Ecto neural progenitor cell (in vitro differentiated cells): ENCODE measurements at regions not wholly inside any gene's neighbourhood (a gene's known extent, or its start where the extent isn't known, plus 50 kb on each side); places are given as distances from the start of the nearest gene placed in this dataset.
"Not testable (repeated sequence)": the region's sequence is repeated elsewhere in the genome, so short reads cannot be mapped to it uniquely, and the experiment has no call there.

Experiments used
- DNase-seq: peaks from one replicate; pipeline ENCODE4 v3.0.0-alpha.2; 2018; ENCODE audit warnings: low spot score

- no peak for DNase-seq
These were observed 476.5 kb downstream of the TMEM114 start for GRCh38 chr16:8113843-8114242.

GRCh38 chr16:8110572-8111514 lies 479.5 kb downstream of the TMEM114 start:
- DNase-seq, result no peak

GRCh38 chr16:8109510-8110369 lies 480.6 kb downstream of the TMEM114 start:
- DNase-seq, result no peak

- no peak for DNase-seq
These were observed 481.3 kb downstream of the TMEM114 start for GRCh38 chr16:8108991-8109509.

GRCh38 chr16:8107296-8107695 lies 483.0 kb downstream of the TMEM114 start:
- no peak for DNase-seq

- no peak for DNase-seq
These were observed 486.5 kb downstream of the TMEM114 start for GRCh38 chr16:8103649-8104289.

- no peak for DNase-seq
These were observed 490.7 kb downstream of the TMEM114 start for GRCh38 chr16:8099586-8099985.

GRCh38 chr16:8098947-8099512 lies 491.3 kb downstream of the TMEM114 start:
- no peak for DNase-seq

- no peak for DNase-seq
These were observed 494.1 kb downstream of the TMEM114 start for GRCh38 chr16:8096211-8096610.

- no peak for DNase-seq
These were observed 495.6 kb downstream of the TMEM114 start for GRCh38 chr16:8094696-8095095.

GRCh38 chr16:8088820-8089338 lies 501.4 kb downstream of the TMEM114 start:
- no peak for DNase-seq

GRCh38 chr16:8087597-8088289 lies 502.6 kb downstream of the TMEM114 start:
- no peak for DNase-seq

- DNase-seq, result no peak
These were observed 503.2 kb downstream of the TMEM114 start for GRCh38 chr16:8087146-8087545.

- DNase-seq, result no peak
These were observed 505.4 kb downstream of the TMEM114 start for GRCh38 chr16:8084882-8085281.

GRCh38 chr16:8084302-8084701 lies 506.0 kb downstream of the TMEM114 start:
- no peak for DNase-seq

GRCh38 chr16:8083560-8083959 lies 506.8 kb downstream of the TMEM114 start:
- no peak for DNase-seq

- DNase-seq, result no peak
These were observed 509.5 kb downstream of the TMEM114 start for GRCh38 chr16:8080817-8081216.

GRCh38 chr16:8075271-8075670 lies 515.0 kb downstream of the TMEM114 start:
- no peak for DNase-seq

- DNase-seq, result no peak
These were observed 519.8 kb downstream of the TMEM114 start for GRCh38 chr16:8070506-8070905.

GRCh38 chr16:8068225-8068624 lies 522.1 kb downstream of the TMEM114 start:
- not testable (repeated sequence) for DNase-seq

- DNase-seq, result no peak
These were observed 527.2 kb downstream of the TMEM114 start for GRCh38 chr16:8063159-8063558.
